ENCODE measurements at regions not wholly inside any gene's neighbourhood (a gene's known extent, or its start where the extent isn't known, plus 50 kb on each side); places are given as distances from the start of the nearest gene placed in this dataset.

DNA sequence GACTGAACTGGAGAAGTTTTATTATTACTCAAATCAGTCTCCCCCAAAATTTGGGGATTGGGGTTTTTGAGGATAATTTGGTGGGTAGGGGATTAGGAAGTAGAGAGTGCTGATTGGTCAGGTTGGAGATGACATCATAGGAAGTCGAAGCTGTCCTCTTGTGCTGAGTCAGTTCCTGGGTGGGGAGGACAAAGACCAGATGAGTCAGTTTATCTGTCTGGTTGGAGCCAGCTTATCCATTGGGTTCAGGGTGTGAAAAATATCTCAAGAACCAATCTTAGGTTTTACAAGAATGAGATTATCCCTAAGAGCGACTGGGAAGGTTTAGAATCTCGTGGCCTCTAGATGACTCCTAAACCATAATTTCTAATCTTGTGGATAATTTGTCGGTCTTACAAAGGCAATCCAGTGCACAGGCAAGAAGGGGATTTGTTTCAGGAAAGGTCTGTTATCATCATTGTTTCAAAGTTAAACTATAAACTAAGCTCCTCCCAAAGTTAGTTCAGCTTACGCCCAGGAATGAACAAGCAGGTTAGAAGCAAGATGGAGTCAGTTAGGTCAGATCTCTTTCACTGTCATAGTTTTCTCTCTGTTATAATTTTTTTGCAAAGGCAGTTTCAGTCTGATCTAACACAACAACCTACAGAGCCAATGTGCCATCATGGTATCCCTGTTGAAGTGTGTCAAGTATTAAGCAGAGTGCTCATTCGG is 274.5 kb downstream of the SLC7A11 start:
- ATAC-seq (no peak), DNase-seq (ENCODE audit: low spot score) (no peak)
- H2AFZ ChIP-seq, result peak overlapping the region; percentile 49; the same call in 1 of the 2 replicates
- peaks cover 3% of the 10 kb centered on the region for H3K27me3 Mint-ChIP-seq (ENCODE audit: insufficient read depth, low read depth, poor library complexity)
- H3K4me2 ChIP-seq, result no peak overlapping the region
- no peaks in the 10 kb centered on the region for H3K36me3 ChIP-seq (ENCODE audit: insufficient read depth)
- H3K4me1 Mint-ChIP-seq, result peaks cover 5% of the 10 kb centered on the region; the same call in 2 of the 3 replicates
- no peaks in the 10 kb centered on the region for H4K20me1 ChIP-seq (replicated peaks; ENCODE audit: insufficient read depth)
- no peaks in the 10 kb centered on the region for H3K27me3 ChIP-seq (ENCODE audit: insufficient read depth)
- no peaks in the 10 kb centered on the region for H3K4me1 ChIP-seq (ENCODE audit: insufficient read depth)
- H3K9me3 Mint-ChIP-seq, result no peaks in the 10 kb centered on the region
- no peaks in the 10 kb centered on the region for H3F3A ChIP-seq (replicated peaks; ENCODE audit: low read depth)
- TF ChIP-seq CREB1 (CRISPR knock-in tag; IDR thresholded peaks at IDR 0.05; ENCODE audit: low read depth) (no peak), ZNF114 (CRISPR knock-in tag; IDR thresholded peaks at IDR 0.05) (no peak)
- TF ChIP-seq, protein P1, sequence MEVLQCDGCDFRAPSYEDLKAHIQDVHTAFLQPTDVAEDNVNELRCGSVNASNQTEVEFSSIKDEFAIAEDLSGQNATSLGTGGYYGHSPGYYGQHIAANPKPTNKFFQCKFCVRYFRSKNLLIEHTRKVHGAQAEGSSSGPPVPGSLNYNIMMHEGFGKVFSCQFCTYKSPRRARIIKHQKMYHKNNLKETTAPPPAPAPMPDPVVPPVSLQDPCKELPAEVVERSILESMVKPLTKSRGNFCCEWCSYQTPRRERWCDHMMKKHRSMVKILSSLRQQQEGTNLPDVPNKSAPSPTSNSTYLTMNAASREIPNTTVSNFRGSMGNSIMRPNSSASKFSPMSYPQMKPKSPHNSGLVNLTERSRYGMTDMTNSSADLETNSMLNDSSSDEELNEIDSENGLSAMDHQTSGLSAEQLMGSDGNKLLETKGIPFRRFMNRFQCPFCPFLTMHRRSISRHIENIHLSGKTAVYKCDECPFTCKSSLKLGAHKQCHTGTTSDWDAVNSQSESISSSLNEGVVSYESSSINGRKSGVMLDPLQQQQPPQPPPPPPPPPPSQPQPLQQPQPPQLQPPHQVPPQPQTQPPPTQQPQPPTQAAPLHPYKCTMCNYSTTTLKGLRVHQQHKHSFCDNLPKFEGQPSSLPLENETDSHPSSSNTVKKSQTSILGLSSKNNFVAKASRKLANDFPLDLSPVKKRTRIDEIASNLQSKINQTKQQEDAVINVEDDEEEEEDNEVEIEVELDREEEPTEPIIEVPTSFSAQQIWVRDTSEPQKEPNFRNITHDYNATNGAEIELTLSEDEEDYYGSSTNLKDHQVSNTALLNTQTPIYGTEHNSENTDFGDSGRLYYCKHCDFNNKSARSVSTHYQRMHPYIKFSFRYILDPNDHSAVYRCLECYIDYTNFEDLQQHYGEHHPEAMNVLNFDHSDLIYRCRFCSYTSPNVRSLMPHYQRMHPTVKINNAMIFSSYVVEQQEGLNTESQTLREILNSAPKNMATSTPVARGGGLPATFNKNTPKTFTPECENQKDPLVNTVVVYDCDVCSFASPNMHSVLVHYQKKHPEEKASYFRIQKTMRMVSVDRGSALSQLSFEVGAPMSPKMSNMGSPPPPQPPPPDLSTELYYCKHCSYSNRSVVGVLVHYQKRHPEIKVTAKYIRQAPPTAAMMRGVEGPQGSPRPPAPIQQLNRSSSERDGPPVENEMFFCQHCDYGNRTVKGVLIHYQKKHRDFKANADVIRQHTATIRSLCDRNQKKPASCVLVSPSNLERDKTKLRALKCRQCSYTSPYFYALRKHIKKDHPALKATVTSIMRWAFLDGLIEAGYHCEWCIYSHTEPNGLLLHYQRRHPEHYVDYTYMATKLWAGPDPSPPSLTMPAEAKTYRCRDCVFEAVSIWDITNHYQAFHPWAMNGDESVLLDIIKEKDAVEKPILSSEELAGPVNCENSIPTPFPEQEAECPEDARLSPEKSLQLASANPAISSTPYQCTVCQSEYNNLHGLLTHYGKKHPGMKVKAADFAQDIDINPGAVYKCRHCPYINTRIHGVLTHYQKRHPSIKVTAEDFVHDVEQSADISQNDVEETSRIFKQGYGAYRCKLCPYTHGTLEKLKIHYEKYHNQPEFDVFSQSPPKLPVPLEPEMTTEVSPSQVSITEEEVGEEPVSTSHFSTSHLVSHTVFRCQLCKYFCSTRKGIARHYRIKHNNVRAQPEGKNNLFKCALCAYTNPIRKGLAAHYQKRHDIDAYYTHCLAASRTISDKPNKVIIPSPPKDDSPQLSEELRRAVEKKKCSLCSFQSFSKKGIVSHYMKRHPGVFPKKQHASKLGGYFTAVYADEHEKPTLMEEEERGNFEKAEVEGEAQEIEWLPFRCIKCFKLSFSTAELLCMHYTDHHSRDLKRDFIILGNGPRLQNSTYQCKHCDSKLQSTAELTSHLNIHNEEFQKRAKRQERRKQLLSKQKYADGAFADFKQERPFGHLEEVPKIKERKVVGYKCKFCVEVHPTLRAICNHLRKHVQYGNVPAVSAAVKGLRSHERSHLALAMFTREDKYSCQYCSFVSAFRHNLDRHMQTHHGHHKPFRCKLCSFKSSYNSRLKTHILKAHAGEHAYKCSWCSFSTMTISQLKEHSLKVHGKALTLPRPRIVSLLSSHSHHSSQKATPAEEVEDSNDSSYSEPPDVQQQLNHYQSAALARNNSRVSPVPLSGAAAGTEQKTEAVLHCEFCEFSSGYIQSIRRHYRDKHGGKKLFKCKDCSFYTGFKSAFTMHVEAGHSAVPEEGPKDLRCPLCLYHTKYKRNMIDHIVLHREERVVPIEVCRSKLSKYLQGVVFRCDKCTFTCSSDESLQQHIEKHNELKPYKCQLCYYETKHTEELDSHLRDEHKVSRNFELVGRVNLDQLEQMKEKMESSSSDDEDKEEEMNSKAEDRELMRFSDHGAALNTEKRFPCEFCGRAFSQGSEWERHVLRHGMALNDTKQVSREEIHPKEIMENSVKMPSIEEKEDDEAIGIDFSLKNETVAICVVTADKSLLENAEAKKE (CRISPR knock-in tag; IDR thresholded peaks at IDR 0.05), result no peak
- no peaks in the 10 kb centered on the region for H3K79me2 ChIP-seq (replicated peaks; ENCODE audit: insufficient read depth)
- H3K27ac Mint-ChIP-seq, result no peak overlapping the region; the same call in 1 of the 2 replicates
- no peak overlapping the region for H3K4me3 ChIP-seq
- H3K27ac ChIP-seq (ENCODE audit: low read depth), result no peak overlapping the region
- H3K9me2 ChIP-seq (ENCODE audit: insufficient read depth), result no peaks in the 10 kb centered on the region
- no peak overlapping the region for H3K4me3 Mint-ChIP-seq
- H3K36me3 Mint-ChIP-seq (ENCODE audit: low read depth), result no peaks in the 10 kb centered on the region

DNA sequence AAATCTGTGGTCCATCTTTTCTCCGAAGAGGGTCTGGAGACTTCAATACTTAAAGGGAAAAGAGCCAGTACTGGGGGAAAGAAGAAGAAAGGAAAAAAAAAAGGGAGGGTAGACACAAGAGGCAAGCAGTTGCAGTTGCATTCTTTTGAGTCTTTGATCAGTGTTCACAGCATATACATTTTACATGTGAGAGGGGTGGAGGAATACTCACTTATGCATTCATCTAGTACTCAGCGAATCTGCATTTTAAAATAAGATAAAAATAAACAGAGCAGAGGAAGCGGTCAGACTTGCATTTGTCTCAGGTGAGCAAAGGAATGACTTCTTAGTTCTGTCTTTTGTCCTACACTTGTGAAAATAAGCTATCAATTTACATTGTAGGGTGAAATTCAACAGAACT is 275.6 kb downstream of the SLC7A11 start:
- no peak overlapping the region for H3K4me2 ChIP-seq
- no peak overlapping the region for H3K27ac Mint-ChIP-seq
- TF ChIP-seq CREB1 (CRISPR knock-in tag; IDR thresholded peaks at IDR 0.05; ENCODE audit: low read depth), result no peak
- TF ChIP-seq POLR2AphosphoS5 (IDR thresholded peaks at IDR 0.05; ENCODE audit: low read depth), result no peak
- TF ChIP-seq, protein P1 (CRISPR knock-in tag; IDR thresholded peaks at IDR 0.05), result no peak
- TF ChIP-seq EZH2phosphoT487 (IDR thresholded peaks at IDR 0.05; ENCODE audit: unreplicated experiment), result no peak

More for the DNA sequence above, 275.6 kb downstream of the SLC7A11 start:
- Histone ChIP-seq H3K27me3 (ENCODE audit: insufficient read depth) (no peaks in the 10 kb centered on the region), H3K4me3 (no peak overlapping the region), H3K36me3 (ENCODE audit: insufficient read depth) (no peaks in the 10 kb centered on the region), H3K27ac (ENCODE audit: low read depth) (no peak overlapping the region), H2AFZ (no peak overlapping the region), H3K79me2 (replicated peaks; ENCODE audit: insufficient read depth) (no peaks in the 10 kb centered on the region), H3K9me2 (ENCODE audit: insufficient read depth) (no peaks in the 10 kb centered on the region), H3F3A (replicated peaks; ENCODE audit: low read depth) (no peaks in the 10 kb centered on the region), H3K4me1 (ENCODE audit: insufficient read depth) (no peaks in the 10 kb centered on the region), H4K20me1 (replicated peaks; ENCODE audit: insufficient read depth) (no peaks in the 10 kb centered on the region)
- Mint-ChIP-seq H3K36me3 (ENCODE audit: low read depth) (no peaks in the 10 kb centered on the region), H3K4me1 (peaks cover 5% of the 10 kb centered on the region; the same call in 2 of the 3 replicates), H3K4me3 (no peak overlapping the region), H3K27me3 (ENCODE audit: insufficient read depth, low read depth, poor library complexity) (peaks cover 3% of the 10 kb centered on the region), H3K9me3 (no peaks in the 10 kb centered on the region)
- DNase-seq (ENCODE audit: low spot score) (no peak), ATAC-seq (no peak)
